HepG2 (cell line): ENCODE measurements at regions not wholly inside any gene's neighbourhood (a gene's known extent, or its start where the extent isn't known, plus 50 kb on each side); places are given as distances from the start of the nearest gene placed in this dataset.

Experiments used
- ATAC-seq: fragments of 200-7000 bp; cut with Tn5 transposase; 3 replicates; pipeline ENCODE4 v1.9.1; 2020; ENCODE audit warnings: mild to moderate bottlenecking, moderate library complexity
- BruUV-seq: library from RNA; stranded (reverse); fragments of 400-500 nt; replicated peaks from 2 replicates; lab custom pipeline; 2021; lab: Mats Ljungman, UMichigan
- CTCF ChIA-PET: fragments of 300-600 bp; formaldehyde crosslinking; extraction: SDS; loops from one replicate; lab custom pipeline; 2021; ENCODE audit warnings: low total read pairs, inconsistent platforms, low intra/inter-chr PET ratio; lab: Yijun Ruan, JAX
- POLR2A ChIA-PET: fragments of 350-600 bp; sonication (Branson Sonifier 250); formaldehyde crosslinking; loops from one replicate; lab custom pipeline; 2020; ENCODE audit warnings: antibody characterized with exemption, inconsistent platforms; lab: Yijun Ruan, JAX
- DNase-seq: peaks from one replicate; pipeline ENCODE4 v3.0.0-alpha.2; 2015; ENCODE audit warnings: low spot score
- FAIRE-seq: peaks from 3 replicates; lab custom pipeline; 2011; peaks lifted over from hg19 to GRCh38; lab: Jason Lieb, UNC
- H2AFZ ChIP-seq: one replicate; pipeline ENCODE4 v1.6.1; 2011; ENCODE audit warnings: low read length, inconsistent platforms
- H3K27ac ChIP-seq: fragments of 300-600 bp; 3 replicates; pipeline ENCODE4 v1.8.0; 2011; ENCODE audit warnings: mixed run types, mild to moderate bottlenecking, mixed read lengths, low read length, inconsistent platforms; ENCODE audit not compliant: insufficient read depth; ENCODE audit errors: extremely low read length
- H3K27me3 ChIP-seq, 2 experiments: fragments of 200-600 bp in 1 of 2; 2 replicates in 1 of 2; 3 replicates in 1 of 2; pipeline versions ENCODE4 v1.6.0 to v1.8.0; 2011; ENCODE audit warnings: low read length in 2 of 2, mild to moderate bottlenecking in 2 of 2, moderate library complexity in 2 of 2, inconsistent platforms in 1 of 2; ENCODE audit not compliant: insufficient read depth in 2 of 2, control insufficient read depth in 1 of 2
- H3K36me3 ChIP-seq, 2 experiments: fragments of 200-600 bp in 1 of 2; replicated peaks in 1 of 2; 2 replicates in 1 of 2; 3 replicates in 1 of 2; pipeline versions ENCODE4 v1.5.1 to v1.8.0; 2011; ENCODE audit warnings: low read length in 2 of 2, inconsistent platforms in 1 of 2; ENCODE audit not compliant: insufficient read depth in 2 of 2, control insufficient read depth in 1 of 2
- H3K4me1 ChIP-seq: 2 replicates; pipeline ENCODE4 v1.5.1; 2012; ENCODE audit warnings: low read length, inconsistent platforms; ENCODE audit not compliant: insufficient read depth
- H3K4me2 ChIP-seq: 2 replicates; pipeline ENCODE4 v1.6.0; 2011; ENCODE audit warnings: low read depth, low read length, inconsistent platforms
- H3K4me3 ChIP-seq, 3 experiments: fragments of 200-600 bp in 1 of 3; sonication (generic), shearing (Covaris generic) in 1 of 3; replicated peaks in 1 of 3; 2 replicates each; pipeline ENCODE4 v1.5.1; 2011 to 2016; ENCODE audit warnings: low read length in 3 of 3, inconsistent platforms in 2 of 3, low read depth in 2 of 3, mild to moderate bottlenecking in 2 of 3, control low read depth in 1 of 3, mixed read lengths in 1 of 3; ENCODE audit not compliant: insufficient read depth in 1 of 3
- H3K79me2 ChIP-seq: one replicate; pipeline ENCODE4 v1.6.1; 2011; ENCODE audit warnings: low read length, inconsistent platforms; ENCODE audit not compliant: insufficient read depth
- H3K9ac ChIP-seq: 2 replicates; pipeline ENCODE4 v1.6.0; 2011; ENCODE audit warnings: mild to moderate bottlenecking, low read depth, low read length, inconsistent platforms; ENCODE audit not compliant: insufficient read depth
- H3K9me3 ChIP-seq: 2 replicates; pipeline ENCODE4 v1.5.1; 2012; ENCODE audit warnings: mild to moderate bottlenecking, low read length
- H4K20me1 ChIP-seq: 2 replicates; pipeline ENCODE4 v1.6.0; 2011; ENCODE audit warnings: inconsistent platforms, mild to moderate bottlenecking, low read length, moderate library complexity; ENCODE audit not compliant: insufficient read depth
- AHR ChIP-seq: IDR thresholded peaks from 2 replicates; pipeline ENCODE4 v1.6.1; 2018; ENCODE audit warnings: missing genetic modification reagents, missing compliant biosample characterization
- MAFF ChIP-seq: IDR thresholded peaks from 2 replicates; pipeline ENCODE4 v1.6.1; 2011; ENCODE audit warnings: low read depth, low read length, improper control_type of control experiment
- MAFK ChIP-seq, 2 experiments: IDR thresholded peaks in 1 of 2; conservative IDR thresholded peaks in 1 of 2; 2 replicates each; pipeline ENCODE4 v1.6.1; 2011; ENCODE audit warnings: improper control_type of control experiment in 2 of 2, low read length in 2 of 2
- NR3C1 ChIP-seq: sonication (generic); formaldehyde crosslinking; IDR thresholded peaks from 2 replicates; pipeline ENCODE4 v1.4.0; 2020; ENCODE audit warnings: missing genetic modification reagents
- SRSF9 ChIP-seq: fragments of 200-400 bp; formaldehyde crosslinking; IDR thresholded peaks from 2 replicates; pipeline ENCODE4 v1.6.1; 2018; ENCODE audit warnings: borderline replicate concordance, mild to moderate bottlenecking, low read depth, low read length; ENCODE audit not compliant: insufficient read depth, poor library complexity, severe bottlenecking
- SRY ChIP-seq: sonication (generic); formaldehyde crosslinking; IDR thresholded peaks from 2 replicates; pipeline ENCODE4 v1.8.0; 2022; ENCODE audit warnings: mild to moderate bottlenecking, missing genetic modification reagents
- ZBTB44 ChIP-seq: sonication (generic); formaldehyde crosslinking; IDR thresholded peaks from 2 replicates; pipeline ENCODE4 v1.4.0; 2020; ENCODE audit warnings: missing genetic modification reagents
- ZC3H4 ChIP-seq: sonication (generic); formaldehyde crosslinking; IDR thresholded peaks from 2 replicates; pipeline ENCODE4 v1.4.0; 2020; ENCODE audit warnings: missing genetic modification reagents, borderline replicate concordance
- WGBS: methylation state at CpG from one replicate; pipeline ENCODE4 v1.1.6; 2017; ENCODE audit warnings: low lambda C conversion rate; 5-methylcytosine and 5-hydroxymethylcytosine counted together
- in situ Hi-C: cut with HindIII; loops from 2 replicates; pipeline ENCODE4 v1.10.0; 2017; ENCODE audit warnings: low pct_unique_long_range_greater_than_20kb; ENCODE audit not compliant: extremely low pct_ligation_motif_present
- intact Hi-C: fragments of 100-400 bp; cut with micrococcal nuclease; formaldehyde crosslinking; loops from one replicate; pipeline ENCODE4 v1.10.0; 2022; ENCODE audit not compliant: unreplicated experiment
- TF ChIP-seq, protein P1 (sequence below): sonication (generic); formaldehyde crosslinking; IDR thresholded peaks from 2 replicates; pipeline ENCODE4 v1.9.0; 2021; ENCODE audit warnings: missing genetic modification reagents, borderline replicate concordance

GRCh38 chr10:85377029-85377806 is 989.4 kb downstream of the GRID1 start (continued):
- TF ChIP-seq, protein P1, sequence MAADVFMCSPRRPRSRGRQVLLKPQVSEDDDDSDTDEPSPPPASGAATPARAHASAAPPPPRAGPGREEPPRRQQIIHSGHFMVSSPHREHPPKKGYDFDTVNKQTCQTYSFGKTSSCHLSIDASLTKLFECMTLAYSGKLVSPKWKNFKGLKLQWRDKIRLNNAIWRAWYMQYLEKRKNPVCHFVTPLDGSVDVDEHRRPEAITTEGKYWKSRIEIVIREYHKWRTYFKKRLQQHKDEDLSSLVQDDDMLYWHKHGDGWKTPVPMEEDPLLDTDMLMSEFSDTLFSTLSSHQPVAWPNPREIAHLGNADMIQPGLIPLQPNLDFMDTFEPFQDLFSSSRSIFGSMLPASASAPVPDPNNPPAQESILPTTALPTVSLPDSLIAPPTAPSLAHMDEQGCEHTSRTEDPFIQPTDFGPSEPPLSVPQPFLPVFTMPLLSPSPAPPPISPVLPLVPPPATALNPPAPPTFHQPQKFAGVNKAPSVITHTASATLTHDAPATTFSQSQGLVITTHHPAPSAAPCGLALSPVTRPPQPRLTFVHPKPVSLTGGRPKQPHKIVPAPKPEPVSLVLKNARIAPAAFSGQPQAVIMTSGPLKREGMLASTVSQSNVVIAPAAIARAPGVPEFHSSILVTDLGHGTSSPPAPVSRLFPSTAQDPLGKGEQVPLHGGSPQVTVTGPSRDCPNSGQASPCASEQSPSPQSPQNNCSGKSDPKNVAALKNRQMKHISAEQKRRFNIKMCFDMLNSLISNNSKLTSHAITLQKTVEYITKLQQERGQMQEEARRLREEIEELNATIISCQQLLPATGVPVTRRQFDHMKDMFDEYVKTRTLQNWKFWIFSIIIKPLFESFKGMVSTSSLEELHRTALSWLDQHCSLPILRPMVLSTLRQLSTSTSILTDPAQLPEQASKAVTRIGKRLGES (CRISPR knock-in tag) = no peak
- TF ChIP-seq AHR (CRISPR knock-in tag) (no peak), SRSF9 (no peak)

DNA sequence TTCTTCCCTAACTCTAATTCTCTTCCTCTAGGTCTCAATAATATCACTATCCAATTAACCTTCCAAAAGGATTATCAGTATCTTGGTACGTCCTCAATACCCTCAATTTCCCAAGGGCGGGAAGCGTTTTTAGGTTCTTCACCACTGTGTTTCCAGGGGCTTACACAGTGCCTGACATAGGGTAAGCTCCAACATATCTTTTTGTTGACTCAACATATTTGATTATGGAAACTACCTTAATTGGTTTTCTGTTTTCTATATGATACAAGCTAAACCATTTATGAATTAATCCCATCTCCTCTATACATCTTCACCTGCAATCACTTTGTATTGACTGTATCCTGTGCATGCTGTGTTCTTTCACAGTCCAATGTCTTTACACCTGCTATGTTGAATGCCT is 987.3 kb downstream of the GRID1 start:
- peak; percentile 63 for TF ChIP-seq MAFF
- TF ChIP-seq ZC3H4 (CRISPR knock-in tag) = no peak
- TF ChIP-seq MAFK (conservative IDR thresholded peaks at IDR 0.05 in 1 of 2, IDR thresholded peaks at IDR 0.05 in 1 of 2; ENCODE audit: low read length in 2 of 2) = peak; percentile 63 to 74
- no peak for TF ChIP-seq ZBTB44 (CRISPR knock-in tag)
- no peak for TF ChIP-seq NR3C1 (CRISPR knock-in tag)
- no peak for TF ChIP-seq SRY (CRISPR knock-in tag)
- H3K27me3 ChIP-seq = no peaks in the 10 kb centered on the region
- no peaks in the 10 kb centered on the region for H4K20me1 ChIP-seq
- in situ Hi-C loops = no loop called here
- DNase-seq = no peak
- H2AFZ ChIP-seq = no peak overlapping the region
- WGBS = 6% methylated on average over 3 of the region's 3 CpGs
- no peak overlapping the region for H3K27ac ChIP-seq
- H3K9me3 ChIP-seq = no peaks in the 10 kb centered on the region
- FAIRE-seq = no peak
- H3K9ac ChIP-seq = no peak overlapping the region
- BruUV-seq = no TSS peak
- no peak overlapping the region for H3K4me2 ChIP-seq
- H3K4me1 ChIP-seq = no peaks in the 10 kb centered on the region
- ChIA-PET POLR2A (no interaction called here), CTCF (no interaction called here)
- H3K36me3 ChIP-seq = no peaks in the 10 kb centered on the region
- no peak for ATAC-seq
- no peaks in the 10 kb centered on the region for H3K79me2 ChIP-seq
- intact Hi-C loops = no loop called here
- no peak overlapping the region for H3K4me3 ChIP-seq
